ENCODE measurements at regions not wholly inside any gene's neighbourhood (a gene's known extent, or its start where the extent isn't known, plus 50 kb on each side); places are given as distances from the start of the nearest gene placed in this dataset.

GRCh38 chr18:77512152-77512551, 262.5 kb downstream of the GALR1 start:
- no peak overlapping the region for H3K27ac Mint-ChIP-seq
- H3K4me3 Mint-ChIP-seq: no peak overlapping the region
- no peak for DNase-seq
- peaks cover 13% of the 10 kb centered on the region for H3K27me3 Mint-ChIP-seq
- H3K4me1 Mint-ChIP-seq (ENCODE audit: low read depth): no peaks in the 10 kb centered on the region
- H3K9me3 Mint-ChIP-seq: peaks cover 9% of the 10 kb centered on the region
- ChIA-PET CTCF (no interaction called here), POLR2A (no interaction called here)
- no peaks in the 10 kb centered on the region for H3K36me3 Mint-ChIP-seq
- intact Hi-C loops (cut with micrococcal nuclease): no loop called here

- Mint-ChIP-seq H3K9me3 (peaks cover 5% of the 10 kb centered on the region), H3K27ac (no peak overlapping the region), H3K4me1 (ENCODE audit: low read depth) (no peaks in the 10 kb centered on the region), H3K4me3 (no peak overlapping the region), H3K27me3 (peaks cover 9% of the 10 kb centered on the region), H3K36me3 (no peaks in the 10 kb centered on the region)
- intact Hi-C loops (cut with micrococcal nuclease): no loop called here
- ChIA-PET POLR2A (no interaction called here), CTCF (no interaction called here)
- DNase-seq: no peak
These were observed 268.3 kb downstream of the GALR1 start for GRCh38 chr18:77517901-77518300.

GRCh38 chr18:77520767-77521166, 271.1 kb downstream of the GALR1 start:
- ChIA-PET CTCF (no interaction called here), POLR2A (no interaction called here)
- Mint-ChIP-seq H3K4me1 (ENCODE audit: low read depth) (no peaks in the 10 kb centered on the region), H3K27ac (no peak overlapping the region), H3K9me3 (peaks cover 3% of the 10 kb centered on the region), H3K27me3 (peaks cover 10% of the 10 kb centered on the region), H3K4me3 (no peak overlapping the region), H3K36me3 (no peaks in the 10 kb centered on the region)
- intact Hi-C loops (cut with micrococcal nuclease): no loop called here
- DNase-seq: no peak

GRCh38 chr18:77522051-77522675, 272.5 kb downstream of the GALR1 start:
- ChIA-PET CTCF (no interaction called here), POLR2A (no interaction called here)
- no peak overlapping the region for H3K27ac Mint-ChIP-seq
- peaks cover 10% of the 10 kb centered on the region for H3K27me3 Mint-ChIP-seq
- intact Hi-C loops (cut with micrococcal nuclease): no loop called here
- H3K36me3 Mint-ChIP-seq: no peaks in the 10 kb centered on the region
- no peak for DNase-seq
- H3K4me3 Mint-ChIP-seq: no peak overlapping the region
- peaks cover 13% of the 10 kb centered on the region for H3K9me3 Mint-ChIP-seq
- no peaks in the 10 kb centered on the region for H3K4me1 Mint-ChIP-seq (ENCODE audit: low read depth)

GRCh38 chr18:77524909-77525308, 275.3 kb downstream of the GALR1 start:
- intact Hi-C loops (cut with micrococcal nuclease): loop anchor here (1.0 kb wide), 1 partner anchor 35 kb away; no protein-coding TSS in a partner anchor
- Mint-ChIP-seq H3K9me3 (peaks cover 12% of the 10 kb centered on the region), H3K27ac (no peak overlapping the region), H3K4me3 (no peak overlapping the region), H3K36me3 (no peaks in the 10 kb centered on the region), H3K4me1 (ENCODE audit: low read depth) (no peaks in the 10 kb centered on the region), H3K27me3 (peaks cover 10% of the 10 kb centered on the region)
- peak; percentile 12 for DNase-seq
- ChIA-PET CTCF (no interaction called here), POLR2A (no interaction called here)

GRCh38 chr18:77526962-77527361, 277.3 kb downstream of the GALR1 start:
- DNase-seq: no peak
- no peaks in the 10 kb centered on the region for H3K4me1 Mint-ChIP-seq (ENCODE audit: low read depth)
- ChIA-PET POLR2A (no interaction called here), CTCF (no interaction called here)
- no peaks in the 10 kb centered on the region for H3K36me3 Mint-ChIP-seq
- peaks cover 4% of the 10 kb centered on the region for H3K27me3 Mint-ChIP-seq
- H3K27ac Mint-ChIP-seq: no peak overlapping the region
- intact Hi-C loops (cut with micrococcal nuclease): no loop called here
- no peak overlapping the region for H3K4me3 Mint-ChIP-seq
- H3K9me3 Mint-ChIP-seq: peaks cover 12% of the 10 kb centered on the region

GRCh38 chr18:77528872-77529271, 279.2 kb downstream of the GALR1 start:
- ChIA-PET CTCF (no interaction called here), POLR2A (no interaction called here)
- H3K27ac Mint-ChIP-seq: no peak overlapping the region
- DNase-seq: no peak
- H3K36me3 Mint-ChIP-seq: no peaks in the 10 kb centered on the region
- no peaks in the 10 kb centered on the region for H3K27me3 Mint-ChIP-seq
- intact Hi-C loops (cut with micrococcal nuclease): no loop called here
- no peak overlapping the region for H3K4me3 Mint-ChIP-seq
- H3K9me3 Mint-ChIP-seq: peaks cover 12% of the 10 kb centered on the region
- no peaks in the 10 kb centered on the region for H3K4me1 Mint-ChIP-seq (ENCODE audit: low read depth)

- Mint-ChIP-seq H3K27ac (no peak overlapping the region), H3K4me1 (ENCODE audit: low read depth) (no peaks in the 10 kb centered on the region), H3K36me3 (no peaks in the 10 kb centered on the region), H3K9me3 (peaks cover 12% of the 10 kb centered on the region), H3K4me3 (no peak overlapping the region), H3K27me3 (no peaks in the 10 kb centered on the region)
- POLR2A ChIA-PET: no interaction called here
- CTCF ChIA-PET: no interaction called here
- intact Hi-C loops (cut with micrococcal nuclease): no loop called here
- DNase-seq: no peak
These were observed 280.0 kb downstream of the GALR1 start for GRCh38 chr18:77529492-77530176.

GRCh38 chr18:77530732-77531131, 281.1 kb downstream of the GALR1 start:
- Mint-ChIP-seq H3K27me3 (no peaks in the 10 kb centered on the region), H3K27ac (no peak overlapping the region), H3K4me3 (no peak overlapping the region), H3K9me3 (peaks cover 12% of the 10 kb centered on the region), H3K36me3 (no peaks in the 10 kb centered on the region), H3K4me1 (ENCODE audit: low read depth) (no peaks in the 10 kb centered on the region)
- POLR2A ChIA-PET: no interaction called here
- no peak for DNase-seq
- CTCF ChIA-PET: no interaction called here
- intact Hi-C loops (cut with micrococcal nuclease): no loop called here

GRCh38 chr18:77539860-77540259, 290.2 kb downstream of the GALR1 start:
- Mint-ChIP-seq H3K27ac (no peak overlapping the region), H3K27me3 (peaks cover 9% of the 10 kb centered on the region), H3K9me3 (peaks cover 4% of the 10 kb centered on the region), H3K36me3 (no peaks in the 10 kb centered on the region), H3K4me1 (ENCODE audit: low read depth) (no peaks in the 10 kb centered on the region), H3K4me3 (no peak overlapping the region)
- ChIA-PET POLR2A (no interaction called here), CTCF (no interaction called here)
- intact Hi-C loops (cut with micrococcal nuclease): no loop called here
- no peak for DNase-seq

GRCh38 chr18:77544792-77545191, 295.1 kb downstream of the GALR1 start:
- Mint-ChIP-seq H3K36me3 (no peaks in the 10 kb centered on the region), H3K27me3 (peaks cover 7% of the 10 kb centered on the region), H3K4me3 (no peak overlapping the region), H3K9me3 (no peaks in the 10 kb centered on the region), H3K4me1 (ENCODE audit: low read depth) (no peaks in the 10 kb centered on the region), H3K27ac (no peak overlapping the region)
- ChIA-PET CTCF (no interaction called here), POLR2A (no interaction called here)
- no peak for DNase-seq
- intact Hi-C loops (cut with micrococcal nuclease): no loop called here

GRCh38 chr18:77547757-77548156, 298.1 kb downstream of the GALR1 start:
- intact Hi-C loops (cut with micrococcal nuclease): no loop called here
- no peak for DNase-seq
- ChIA-PET CTCF (no interaction called here), POLR2A (no interaction called here)
- no peaks in the 10 kb centered on the region for H3K4me1 Mint-ChIP-seq (ENCODE audit: low read depth)
- no peak overlapping the region for H3K4me3 Mint-ChIP-seq
- no peaks in the 10 kb centered on the region for H3K9me3 Mint-ChIP-seq
- no peaks in the 10 kb centered on the region for H3K36me3 Mint-ChIP-seq
- H3K27me3 Mint-ChIP-seq: no peaks in the 10 kb centered on the region
- H3K27ac Mint-ChIP-seq: no peak overlapping the region

- no peaks in the 10 kb centered on the region for H3K9me3 Mint-ChIP-seq
- no peak for DNase-seq
- POLR2A ChIA-PET: no interaction called here
- H3K27ac Mint-ChIP-seq: no peak overlapping the region
- no peaks in the 10 kb centered on the region for H3K36me3 Mint-ChIP-seq
- no peaks in the 10 kb centered on the region for H3K27me3 Mint-ChIP-seq
- CTCF ChIA-PET: no interaction called here
- intact Hi-C loops (cut with micrococcal nuclease): no loop called here
- H3K4me1 Mint-ChIP-seq (ENCODE audit: low read depth): no peaks in the 10 kb centered on the region
- no peak overlapping the region for H3K4me3 Mint-ChIP-seq
These were observed 299.3 kb downstream of the GALR1 start for GRCh38 chr18:77548790-77549420.
